GM12873 (cell line): ENCODE measurements at regions not wholly inside any gene's neighbourhood (a gene's known extent, or its start where the extent isn't known, plus 50 kb on each side); places are given as distances from the start of the nearest gene placed in this dataset.

ENCODE experiments used
- CTCF ChIP-seq: IDR thresholded peaks from 2 replicates; pipeline ENCODE4 v1.5.1; 2012; ENCODE audit warnings: low read depth, mild to moderate bottlenecking, moderate library complexity, low read length, control low read depth; ENCODE audit not compliant: insufficient read depth; ENCODE audit errors: missing control alignments

GRCh38 chrX:142060191-142060590, 144.9 kb downstream of the MAGEC2 start:
- TF ChIP-seq CTCF, result no peak

GRCh38 chrX:142054094-142054493, 150.4 kb downstream of the MAGEC1 start:
- TF ChIP-seq CTCF, result no peak

GRCh38 chrX:142052238-142052637, 148.5 kb downstream of the MAGEC1 start:
- TF ChIP-seq CTCF, result no peak

- TF ChIP-seq CTCF, result no peak
Observed at GRCh38 chrX:142043196-142043595, 139.5 kb downstream of the MAGEC1 start.

GRCh38 chrX:142040906-142041305, 137.2 kb downstream of the MAGEC1 start:
- no peak for TF ChIP-seq CTCF

- no peak for TF ChIP-seq CTCF
Observed at GRCh38 chrX:142036116-142036515, 132.4 kb downstream of the MAGEC1 start.

GRCh38 chrX:142005532-142005931, 101.8 kb downstream of the MAGEC1 start:
- no peak for TF ChIP-seq CTCF
